ENCODE measurements at regions not wholly inside any gene's neighbourhood (a gene's known extent, or its start where the extent isn't known, plus 50 kb on each side); places are given as distances from the start of the nearest gene placed in this dataset.

GRCh38 chr13:107715496-107715895 lies 499.8 kb downstream of the LIG4 start:
- TF ChIP-seq CTCF (conservative IDR thresholded peaks at IDR 0.05) (no peak), EZH2 (IDR thresholded peaks at IDR 0.05; ENCODE audit: low read depth) (no peak)
